GM12875 (cell line): ENCODE measurements at regions not wholly inside any gene's neighbourhood (a gene's known extent, or its start where the extent isn't known, plus 50 kb on each side); places are given as distances from the start of the nearest gene placed in this dataset.

Experiments
- H3K4me3 ChIP-seq: one replicate; pipeline ENCODE4 v1.5.1; 2011; ENCODE audit warnings: low read depth, low read length, control low read depth
- CTCF ChIP-seq: IDR thresholded peaks from 2 replicates; pipeline ENCODE4 v1.5.1; 2011; ENCODE audit warnings: low read depth, mild to moderate bottlenecking, control low read depth, inconsistent platforms, low read length, moderate library complexity, borderline replicate concordance; ENCODE audit not compliant: insufficient read depth

- TF ChIP-seq CTCF, result no peak
- H3K4me3 ChIP-seq, result no peak overlapping the region
These were observed 74.9 kb upstream of the GUCY1A1 start for GRCh38 chr4:155591738-155592143.

GRCh38 chr4:155590796-155591585 is 75.7 kb upstream of the GUCY1A1 start:
- no peak for TF ChIP-seq CTCF
- H3K4me3 ChIP-seq, result no peak overlapping the region

DNA sequence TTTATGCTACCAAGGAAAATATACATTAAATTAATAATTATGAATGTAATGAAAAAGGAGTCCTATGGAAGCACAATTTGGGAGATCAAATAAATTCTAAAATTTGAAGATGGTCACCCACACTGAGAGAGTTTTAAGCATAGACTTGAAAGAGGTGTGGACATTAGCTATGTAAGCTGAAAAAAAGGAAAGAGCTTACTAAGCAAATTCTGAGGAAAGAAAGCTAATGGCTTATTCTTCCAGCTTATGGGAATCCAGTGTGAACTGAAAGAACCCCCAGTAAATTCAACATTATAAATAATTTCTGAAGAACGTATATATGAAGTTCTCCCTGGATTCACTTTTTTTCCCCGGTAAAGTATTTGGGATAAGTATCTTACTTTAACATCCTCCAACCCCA is 78.2 kb upstream of the GUCY1A1 start:
- no peak overlapping the region for H3K4me3 ChIP-seq
- no peak for TF ChIP-seq CTCF

DNA sequence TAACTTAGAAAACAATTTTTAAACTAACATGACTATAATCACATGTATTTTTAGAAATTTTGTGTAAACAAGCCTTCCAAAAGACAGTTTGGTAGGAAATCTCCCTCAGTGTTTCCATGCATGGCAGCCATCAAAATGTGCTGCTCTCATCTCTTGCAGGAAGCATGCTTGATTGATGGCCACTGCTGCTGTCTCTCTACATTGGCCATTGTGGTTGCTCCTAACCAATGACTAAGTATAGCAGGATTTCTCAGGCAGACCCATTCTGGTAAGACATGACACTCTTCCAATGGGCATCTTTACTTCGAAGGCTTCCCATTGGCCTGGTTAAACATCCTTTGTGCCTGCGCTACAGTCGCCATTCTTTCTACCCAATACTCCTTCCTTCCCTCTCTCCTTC is 78.9 kb upstream of the GUCY1A1 start:
- no peak for TF ChIP-seq CTCF
- H3K4me3 ChIP-seq, result no peak overlapping the region

DNA sequence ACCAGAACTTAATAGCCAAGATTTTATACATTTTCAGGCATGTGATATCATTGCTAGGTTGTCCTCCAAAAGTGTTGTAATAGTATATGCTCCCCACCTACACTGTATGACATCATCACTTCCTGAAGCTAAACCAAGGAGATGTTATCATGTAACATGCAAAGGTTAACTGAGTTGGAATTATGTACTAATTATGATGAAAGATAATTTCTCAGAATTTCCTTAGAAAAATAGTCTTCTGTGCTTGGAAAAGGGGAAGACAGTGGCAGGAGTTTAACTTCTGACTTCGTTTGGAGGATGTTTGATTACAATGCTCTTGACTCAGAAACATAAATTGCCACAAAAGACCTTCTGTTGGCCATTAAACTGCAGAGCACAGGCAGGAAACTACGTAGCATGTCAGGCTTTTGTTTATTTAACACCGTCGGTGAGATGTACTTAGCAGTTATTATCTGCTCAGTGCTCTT is 83.6 kb upstream of the GUCY1A1 start:
- no peak for TF ChIP-seq CTCF
- H3K4me3 ChIP-seq, result no peak overlapping the region

- no peak for TF ChIP-seq CTCF
- no peak overlapping the region for H3K4me3 ChIP-seq
These were observed 84.6 kb upstream of the GUCY1A1 start for GRCh38 chr4:155582041-155582440.

DNA sequence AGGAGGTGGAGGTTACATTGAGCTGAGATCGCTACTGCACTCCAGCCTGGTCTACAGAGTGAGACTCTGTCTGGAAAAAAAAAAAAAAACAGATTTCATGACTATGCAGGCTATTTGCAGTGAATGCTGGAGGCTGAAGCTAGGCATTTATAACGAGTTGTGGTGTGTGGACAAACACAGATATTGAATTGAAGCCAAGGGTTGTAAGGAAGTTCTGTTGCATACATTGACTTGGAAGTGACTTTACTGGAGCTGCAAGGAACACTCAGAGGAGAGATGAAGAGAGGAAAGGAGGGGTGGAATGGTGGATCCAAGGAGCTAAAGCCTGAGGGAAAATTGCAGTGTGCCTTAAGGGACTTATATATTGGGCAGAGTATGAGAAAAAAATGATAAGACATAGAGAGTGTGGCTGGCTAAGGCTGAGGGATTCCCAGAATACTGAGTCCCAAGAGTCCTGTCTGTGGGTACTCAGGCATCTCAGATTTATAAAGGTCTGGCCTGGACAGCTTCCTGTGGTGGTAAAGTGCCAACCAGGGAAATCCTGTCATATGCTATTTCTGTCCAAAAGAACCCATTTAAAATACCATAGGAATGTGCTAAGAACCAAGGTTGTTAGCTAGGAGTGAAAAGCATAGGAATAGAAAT is 87.8 kb upstream of the GUCY1A1 start:
- TF ChIP-seq CTCF, result no peak
- no peak overlapping the region for H3K4me3 ChIP-seq
